ENCODE measurements at regions not wholly inside any gene's neighbourhood (a gene's known extent, or its start where the extent isn't known, plus 50 kb on each side); places are given as distances from the start of the nearest gene placed in this dataset.

DNA sequence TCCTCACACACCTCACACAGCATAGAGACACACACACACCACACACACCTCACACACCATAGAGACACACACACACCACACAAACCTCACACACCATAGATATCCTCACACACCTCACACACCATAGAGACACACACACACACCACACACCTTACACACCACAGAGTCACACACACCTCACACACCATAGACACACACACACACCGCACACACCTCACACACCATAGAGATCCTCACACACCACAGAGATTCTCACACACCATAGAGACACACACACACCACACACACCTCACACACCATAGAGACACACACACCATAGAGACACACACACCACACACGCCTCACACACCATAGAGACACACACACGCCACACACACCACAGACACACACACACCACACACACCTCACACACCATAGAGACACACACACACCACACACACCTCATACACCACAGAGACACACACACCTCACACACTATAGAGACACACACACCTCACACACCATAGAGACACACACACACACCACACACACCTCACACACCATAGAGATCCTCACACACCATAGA, 270.6 kb downstream of the CYRIA start:
- ChIA-PET CTCF (no interaction called here), POLR2A (no interaction called here)
- no peaks in the 10 kb centered on the region for H3K9me3 ChIP-seq (ENCODE audit: control insufficient read depth, insufficient read depth, low read depth, low read length)
- no peaks in the 10 kb centered on the region for H3K36me3 ChIP-seq (ENCODE audit: control insufficient read depth in 2 of 2, insufficient read depth in 1 of 2, low read length in 2 of 2)
- no peak overlapping the region for H3K27ac ChIP-seq (ENCODE audit: extremely low read depth, low read depth, low read length)
- TF ChIP-seq KLF10 (tag by site-specific recombination; IDR thresholded peaks at IDR 0.05) (no peak), EGR2 (tag by site-specific recombination; IDR thresholded peaks at IDR 0.05; ENCODE audit: low read depth) (no peak), ZNF514 (tag by site-specific recombination; IDR thresholded peaks at IDR 0.05) (no peak), ZNF623 (tag by site-specific recombination; IDR thresholded peaks at IDR 0.05) (no peak)
- H3K4me3 ChIP-seq (ENCODE audit: low read depth, low read length) = no peak overlapping the region
- no peaks in the 10 kb centered on the region for H3K4me1 ChIP-seq (ENCODE audit: control insufficient read depth, insufficient read depth, low read length)

DNA sequence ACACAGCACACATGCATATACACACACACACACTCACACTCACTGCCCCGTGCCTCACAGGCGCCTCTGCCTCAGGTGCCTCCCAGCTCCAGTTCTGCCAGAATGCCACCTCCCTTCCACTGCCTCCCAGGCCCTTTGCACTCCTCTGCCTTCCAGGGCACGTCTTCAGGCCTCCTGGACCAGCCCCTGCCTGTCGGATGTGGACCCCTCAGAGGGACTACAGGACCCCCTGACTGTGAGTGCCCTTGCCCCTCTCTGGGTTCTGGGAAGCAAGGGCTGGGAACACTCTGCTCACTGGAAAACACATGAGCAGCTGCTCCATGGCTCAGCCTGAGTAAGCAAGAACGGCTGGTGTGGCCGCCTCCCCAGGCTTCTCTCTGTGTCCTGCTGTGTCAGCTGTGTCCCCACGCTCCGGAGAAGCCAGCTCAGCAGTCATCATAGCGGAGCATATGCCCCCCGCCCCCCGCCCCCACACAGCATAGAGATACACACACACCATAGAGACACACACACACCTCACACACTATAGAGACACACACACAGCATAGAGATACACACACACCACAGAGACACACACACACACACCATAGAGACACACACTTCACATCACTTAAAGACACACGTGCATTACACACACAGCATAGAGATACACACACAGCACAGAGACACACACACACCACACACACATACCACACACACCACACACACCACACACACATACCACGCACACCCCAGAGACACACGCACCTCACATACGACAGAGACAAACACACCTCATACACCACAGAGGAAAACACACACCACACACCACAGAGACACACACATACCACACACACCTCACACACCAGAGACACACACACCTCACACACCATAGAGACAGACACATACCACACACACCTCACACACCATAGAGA, 271.3 kb downstream of the CYRIA start:
- ChIA-PET CTCF (no interaction called here), POLR2A (no interaction called here)
- H3K4me1 ChIP-seq (ENCODE audit: control insufficient read depth, insufficient read depth, low read length) = no peaks in the 10 kb centered on the region
- no peaks in the 10 kb centered on the region for H3K9me3 ChIP-seq (ENCODE audit: control insufficient read depth, insufficient read depth, low read depth, low read length)
- TF ChIP-seq, protein P1, sequence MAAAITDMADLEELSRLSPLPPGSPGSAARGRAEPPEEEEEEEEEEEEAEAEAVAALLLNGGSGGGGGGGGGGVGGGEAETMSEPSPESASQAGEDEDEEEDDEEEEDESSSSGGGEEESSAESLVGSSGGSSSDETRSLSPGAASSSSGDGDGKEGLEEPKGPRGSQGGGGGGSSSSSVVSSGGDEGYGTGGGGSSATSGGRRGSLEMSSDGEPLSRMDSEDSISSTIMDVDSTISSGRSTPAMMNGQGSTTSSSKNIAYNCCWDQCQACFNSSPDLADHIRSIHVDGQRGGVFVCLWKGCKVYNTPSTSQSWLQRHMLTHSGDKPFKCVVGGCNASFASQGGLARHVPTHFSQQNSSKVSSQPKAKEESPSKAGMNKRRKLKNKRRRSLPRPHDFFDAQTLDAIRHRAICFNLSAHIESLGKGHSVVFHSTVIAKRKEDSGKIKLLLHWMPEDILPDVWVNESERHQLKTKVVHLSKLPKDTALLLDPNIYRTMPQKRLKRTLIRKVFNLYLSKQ (tag by site-specific recombination; IDR thresholded peaks at IDR 0.05; ENCODE audit: borderline replicate concordance) = no peak
- TF ChIP-seq, protein P2, sequence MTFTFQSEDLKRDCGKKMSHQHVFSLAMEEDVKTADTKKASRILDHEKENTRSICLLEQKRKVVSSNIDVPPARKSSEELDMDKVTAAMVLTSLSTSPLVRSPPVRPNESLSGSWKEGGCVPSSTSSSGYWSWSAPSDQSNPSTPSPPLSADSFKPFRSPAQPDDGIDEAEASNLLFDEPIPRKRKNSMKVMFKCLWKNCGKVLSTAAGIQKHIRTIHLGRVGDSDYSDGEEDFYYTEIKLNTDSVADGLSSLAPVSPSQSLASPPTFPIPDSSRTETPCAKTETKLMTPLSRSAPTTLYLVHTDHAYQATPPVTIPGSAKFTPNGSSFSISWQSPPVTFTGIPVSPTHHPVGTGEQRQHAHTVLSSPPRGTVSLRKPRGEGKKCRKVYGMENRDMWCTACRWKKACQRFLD (tag by site-specific recombination; IDR thresholded peaks at IDR 0.05) = no peak
- TF ChIP-seq ZNF23 (tag by site-specific recombination; IDR thresholded peaks at IDR 0.05; ENCODE audit: borderline replicate concordance) (no peak), ZNF341 (tag by site-specific recombination; IDR thresholded peaks at IDR 0.05; ENCODE audit: low read depth) (peak; percentile 51), ZBTB21 (tag by site-specific recombination; IDR thresholded peaks at IDR 0.05) (no peak), KLF9 (tag by site-specific recombination; IDR thresholded peaks at IDR 0.05; ENCODE audit: low read depth) (no peak), ZIC2 (tag by site-specific recombination; IDR thresholded peaks at IDR 0.05) (peak; percentile 34; the same call in 1 of the 2 replicates), ZNF791 (tag by site-specific recombination; IDR thresholded peaks at IDR 0.05) (no peak), EGR2 (tag by site-specific recombination; IDR thresholded peaks at IDR 0.05; ENCODE audit: low read depth) (peak; percentile 36; the same call in 1 of the 2 replicates), ZNF624 (tag by site-specific recombination; IDR thresholded peaks at IDR 0.05) (no peak), MYNN (tag by site-specific recombination; IDR thresholded peaks at IDR 0.05; ENCODE audit: borderline replicate concordance) (no peak)
- TF ChIP-seq, protein P3, sequence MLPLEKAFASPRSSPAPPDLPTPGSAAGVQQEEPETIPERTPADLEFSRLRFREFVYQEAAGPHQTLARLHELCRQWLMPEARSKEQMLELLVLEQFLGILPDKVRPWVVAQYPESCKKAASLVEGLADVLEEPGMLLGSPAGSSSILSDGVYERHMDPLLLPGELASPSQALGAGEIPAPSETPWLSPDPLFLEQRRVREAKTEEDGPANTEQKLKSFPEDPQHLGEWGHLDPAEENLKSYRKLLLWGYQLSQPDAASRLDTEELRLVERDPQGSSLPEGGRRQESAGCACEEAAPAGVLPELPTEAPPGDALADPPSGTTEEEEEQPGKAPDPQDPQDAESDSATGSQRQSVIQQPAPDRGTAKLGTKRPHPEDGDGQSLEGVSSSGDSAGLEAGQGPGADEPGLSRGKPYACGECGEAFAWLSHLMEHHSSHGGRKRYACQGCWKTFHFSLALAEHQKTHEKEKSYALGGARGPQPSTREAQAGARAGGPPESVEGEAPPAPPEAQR (tag by site-specific recombination; IDR thresholded peaks at IDR 0.05) = no peak
- TF ChIP-seq, protein P4, sequence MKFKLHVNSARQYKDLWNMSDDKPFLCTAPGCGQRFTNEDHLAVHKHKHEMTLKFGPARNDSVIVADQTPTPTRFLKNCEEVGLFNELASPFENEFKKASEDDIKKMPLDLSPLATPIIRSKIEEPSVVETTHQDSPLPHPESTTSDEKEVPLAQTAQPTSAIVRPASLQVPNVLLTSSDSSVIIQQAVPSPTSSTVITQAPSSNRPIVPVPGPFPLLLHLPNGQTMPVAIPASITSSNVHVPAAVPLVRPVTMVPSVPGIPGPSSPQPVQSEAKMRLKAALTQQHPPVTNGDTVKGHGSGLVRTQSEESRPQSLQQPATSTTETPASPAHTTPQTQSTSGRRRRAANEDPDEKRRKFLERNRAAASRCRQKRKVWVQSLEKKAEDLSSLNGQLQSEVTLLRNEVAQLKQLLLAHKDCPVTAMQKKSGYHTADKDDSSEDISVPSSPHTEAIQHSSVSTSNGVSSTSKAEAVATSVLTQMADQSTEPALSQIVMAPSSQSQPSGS (tag by site-specific recombination; IDR thresholded peaks at IDR 0.05; ENCODE audit: low read depth) = no peak
- no peak overlapping the region for H3K27ac ChIP-seq (ENCODE audit: extremely low read depth, low read depth, low read length)
- H3K4me3 ChIP-seq (ENCODE audit: low read depth, low read length) = no peak overlapping the region
- H3K36me3 ChIP-seq (ENCODE audit: control insufficient read depth in 2 of 2, insufficient read depth in 1 of 2, low read length in 2 of 2) = no peaks in the 10 kb centered on the region
